Activated naive CD8-positive, alpha-beta T cell treated with anti-CD3 and anti-CD28 coated beads, Interleukin-2, amount 10 ng/mL, durations not matched to agents 7 days and 5 days (primary cell): ENCODE measurements at regions not wholly inside any gene's neighbourhood (a gene's known extent, or its start where the extent isn't known, plus 50 kb on each side); places are given as distances from the start of the nearest gene placed in this dataset.

Source experiments
- ATAC-seq: fragments of 150-1000 bp; cut with Tn5 transposase; one replicate; pipeline ENCODE4 v1.10.0; 2021; ENCODE audit warnings: low read depth, moderate library complexity
- POLR2A ChIA-PET: fragments of 350-600 bp; sonication (Branson Sonifier 250); formaldehyde crosslinking; loops from one replicate; lab custom pipeline; 2021; ENCODE audit warnings: antibody characterized with exemption; lab: Charles Lee
- DNase-seq: peaks from one replicate; pipeline ENCODE4 v3.0.0; 2021
- H3K27ac Mint-ChIP-seq: one replicate; pipeline ENCODE4 v1.8.0; 2022; ENCODE audit warnings: mild to moderate bottlenecking, mixed read lengths
- H3K27me3 Mint-ChIP-seq: one replicate; pipeline ENCODE4 v1.8.0; 2022; ENCODE audit warnings: mild to moderate bottlenecking, moderate library complexity, mixed read lengths
- H3K36me3 Mint-ChIP-seq: one replicate; pipeline ENCODE4 v1.8.0; 2021; ENCODE audit warnings: mild to moderate bottlenecking, mixed read lengths
- H3K4me1 Mint-ChIP-seq: one replicate; pipeline ENCODE4 v1.8.0; 2021; ENCODE audit warnings: mixed read lengths
- H3K4me3 Mint-ChIP-seq: one replicate; pipeline ENCODE4 v1.8.0; 2022; ENCODE audit warnings: mild to moderate bottlenecking, moderate library complexity, mixed read lengths
- H3K9me3 Mint-ChIP-seq: one replicate; pipeline ENCODE4 v1.8.0; 2021; ENCODE audit warnings: mixed read lengths

DNA sequence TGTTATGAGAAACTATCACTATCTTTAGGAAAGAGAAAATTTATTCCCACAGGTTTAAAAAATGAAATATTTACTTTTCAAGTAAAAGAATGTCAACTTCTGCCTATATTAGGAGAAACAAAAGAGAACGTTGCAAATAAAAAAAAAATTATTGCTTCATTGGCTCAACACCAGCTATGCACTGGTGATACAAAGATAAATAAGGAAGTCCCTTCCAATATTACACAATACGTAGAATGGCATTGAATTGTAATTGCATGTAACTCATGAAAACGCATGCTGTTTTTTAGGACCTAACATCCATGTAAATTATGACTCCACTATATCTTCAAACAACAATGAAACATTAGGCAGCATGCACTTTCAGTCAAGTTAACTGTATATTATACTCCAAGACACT, 56.4 kb upstream of the RERGL start:
- POLR2A ChIA-PET, result no interaction called here

DNA sequence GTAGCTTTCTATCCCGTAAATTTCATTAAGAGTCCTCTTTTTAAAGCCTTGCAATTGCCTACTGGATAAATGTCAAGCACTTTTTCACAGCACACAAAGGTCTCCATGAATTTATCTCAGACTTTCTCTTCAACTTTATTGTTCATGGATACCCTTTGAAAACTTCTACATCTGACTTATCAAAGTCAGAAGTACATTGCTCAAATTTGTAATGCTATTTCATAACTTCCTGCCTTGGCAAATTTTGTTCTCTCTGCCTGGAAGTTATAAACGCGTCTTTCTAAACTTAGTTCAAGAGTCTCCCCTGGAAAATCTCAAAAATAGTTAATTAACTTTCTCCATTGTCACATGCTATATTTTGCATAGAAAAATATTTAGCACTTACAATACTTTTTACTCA, 55.9 kb upstream of the RERGL start:
- Mint-ChIP-seq H3K4me1 (no peaks in the 10 kb centered on the region), H3K4me3 (no peak overlapping the region), H3K9me3 (no peaks in the 10 kb centered on the region), H3K27ac (no peak overlapping the region), H3K36me3 (no peaks in the 10 kb centered on the region), H3K27me3 (no peaks in the 10 kb centered on the region)
- ATAC-seq (no peak), DNase-seq (no peak)
- POLR2A ChIA-PET, result no interaction called here

More for the DNA sequence above, 56.4 kb upstream of the RERGL start:
- H3K36me3 Mint-ChIP-seq, result no peaks in the 10 kb centered on the region
- no peak for DNase-seq
- H3K4me3 Mint-ChIP-seq, result no peak overlapping the region
- ATAC-seq, result no peak
- H3K27me3 Mint-ChIP-seq, result no peaks in the 10 kb centered on the region
- H3K9me3 Mint-ChIP-seq, result no peaks in the 10 kb centered on the region
- no peaks in the 10 kb centered on the region for H3K4me1 Mint-ChIP-seq
- H3K27ac Mint-ChIP-seq, result no peak overlapping the region

DNA sequence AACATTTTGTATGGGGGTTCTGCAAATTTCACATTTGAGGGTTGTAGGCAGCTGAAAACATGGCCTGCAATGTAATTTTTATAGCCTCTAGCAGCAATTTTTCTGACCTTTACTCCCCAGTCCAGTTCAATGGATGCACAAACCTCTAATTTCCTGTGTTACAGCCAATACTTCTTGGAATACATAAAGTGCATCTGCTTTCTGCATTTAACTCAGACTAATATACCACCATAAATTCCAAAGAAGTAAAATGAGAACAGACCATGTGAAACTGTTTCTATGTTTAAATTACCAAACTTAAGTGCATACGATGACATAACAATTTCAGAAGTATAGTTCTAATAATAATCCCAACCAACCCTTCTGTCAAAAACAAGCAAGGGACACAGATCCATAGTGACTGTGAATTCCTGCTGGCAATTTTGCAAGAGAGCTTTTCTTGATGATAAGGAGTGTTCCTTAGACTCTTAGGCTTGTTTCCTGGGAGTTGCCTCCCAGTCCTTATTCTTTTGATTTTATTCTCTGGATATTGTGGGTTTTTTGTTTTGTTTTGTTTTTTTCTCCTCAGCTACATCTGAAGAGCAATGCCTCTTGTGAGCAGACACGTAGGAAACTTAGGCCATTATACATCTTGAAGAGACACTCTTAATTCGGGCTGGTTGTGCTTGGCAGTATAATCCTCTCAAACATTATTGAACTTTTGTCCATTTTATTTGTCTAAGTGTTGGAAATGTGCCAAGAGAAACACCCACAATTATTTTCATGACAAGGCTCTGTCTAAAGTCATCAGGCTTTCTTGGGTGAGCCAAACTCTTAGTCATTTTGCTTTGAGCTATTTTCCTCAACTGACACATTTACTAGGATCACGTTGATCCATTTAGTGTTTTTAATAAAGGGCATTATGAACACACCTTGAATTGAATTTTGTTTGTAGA, 51.3 kb upstream of the RERGL start:
- no peaks in the 10 kb centered on the region for H3K36me3 Mint-ChIP-seq
- no peak for ATAC-seq
- no peak for DNase-seq
- no peaks in the 10 kb centered on the region for H3K4me1 Mint-ChIP-seq
- no peak overlapping the region for H3K27ac Mint-ChIP-seq
- H3K9me3 Mint-ChIP-seq, result no peaks in the 10 kb centered on the region
- H3K4me3 Mint-ChIP-seq, result no peak overlapping the region
- H3K27me3 Mint-ChIP-seq, result no peaks in the 10 kb centered on the region
- POLR2A ChIA-PET, result no interaction called here

DNA sequence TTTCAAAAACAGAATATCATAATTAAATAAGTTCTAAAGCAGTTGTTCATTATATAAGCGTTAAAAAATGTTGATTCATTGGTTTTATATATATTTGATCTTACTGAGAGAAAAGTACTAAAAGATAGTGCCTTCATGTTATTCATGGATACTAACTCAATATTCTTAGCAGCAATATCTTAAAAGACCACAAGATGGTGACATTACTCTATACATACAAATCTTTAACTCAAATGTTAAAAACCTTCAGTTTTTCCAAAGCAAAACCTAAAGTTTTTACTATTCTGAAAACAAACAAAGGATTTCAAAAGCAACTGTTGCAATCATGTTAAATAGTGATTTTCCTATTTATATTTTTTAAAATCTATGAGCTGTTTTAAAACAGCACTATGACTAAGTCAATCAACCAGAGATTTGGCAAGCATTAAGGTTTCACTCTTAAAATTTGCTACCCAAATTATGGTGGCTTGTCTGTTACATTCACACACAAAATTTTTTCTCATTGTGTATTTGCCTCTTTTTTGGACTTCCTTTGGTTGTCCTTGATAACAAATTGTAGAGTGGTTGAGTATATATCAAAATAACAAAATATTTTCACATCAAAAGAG, 50.1 kb upstream of the RERGL start:
- ATAC-seq (no peak), DNase-seq (no peak)
- H3K27me3 Mint-ChIP-seq, result no peaks in the 10 kb centered on the region
- H3K4me3 Mint-ChIP-seq, result no peak overlapping the region
- POLR2A ChIA-PET, result no interaction called here
- H3K36me3 Mint-ChIP-seq, result no peaks in the 10 kb centered on the region
- H3K9me3 Mint-ChIP-seq, result no peaks in the 10 kb centered on the region
- H3K27ac Mint-ChIP-seq, result no peak overlapping the region
- H3K4me1 Mint-ChIP-seq, result no peaks in the 10 kb centered on the region
